ENCODE measurements at regions not wholly inside any gene's neighbourhood (a gene's known extent, or its start where the extent isn't known, plus 50 kb on each side); places are given as distances from the start of the nearest gene placed in this dataset.

DNA sequence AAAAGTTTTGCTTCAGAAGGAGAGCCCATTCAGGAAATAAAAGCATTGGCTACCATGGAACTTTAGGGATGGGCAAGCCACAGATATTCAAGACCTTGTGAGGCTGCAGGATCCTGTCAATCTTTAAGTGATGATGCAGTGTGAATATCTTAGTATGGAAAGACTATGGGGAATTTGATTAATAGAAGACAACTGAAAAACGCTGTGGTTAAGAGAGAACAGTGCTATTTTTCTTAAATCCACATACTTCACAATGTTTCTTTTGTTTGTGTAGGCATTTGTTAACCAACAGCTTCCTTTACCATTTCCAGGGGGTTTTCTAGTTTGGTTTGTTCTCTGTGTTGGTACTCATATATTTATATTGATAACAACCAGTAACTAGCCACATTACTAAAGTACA, 90.3 kb downstream of the TMEM212 start:
- TF ChIP-seq, protein P1, sequence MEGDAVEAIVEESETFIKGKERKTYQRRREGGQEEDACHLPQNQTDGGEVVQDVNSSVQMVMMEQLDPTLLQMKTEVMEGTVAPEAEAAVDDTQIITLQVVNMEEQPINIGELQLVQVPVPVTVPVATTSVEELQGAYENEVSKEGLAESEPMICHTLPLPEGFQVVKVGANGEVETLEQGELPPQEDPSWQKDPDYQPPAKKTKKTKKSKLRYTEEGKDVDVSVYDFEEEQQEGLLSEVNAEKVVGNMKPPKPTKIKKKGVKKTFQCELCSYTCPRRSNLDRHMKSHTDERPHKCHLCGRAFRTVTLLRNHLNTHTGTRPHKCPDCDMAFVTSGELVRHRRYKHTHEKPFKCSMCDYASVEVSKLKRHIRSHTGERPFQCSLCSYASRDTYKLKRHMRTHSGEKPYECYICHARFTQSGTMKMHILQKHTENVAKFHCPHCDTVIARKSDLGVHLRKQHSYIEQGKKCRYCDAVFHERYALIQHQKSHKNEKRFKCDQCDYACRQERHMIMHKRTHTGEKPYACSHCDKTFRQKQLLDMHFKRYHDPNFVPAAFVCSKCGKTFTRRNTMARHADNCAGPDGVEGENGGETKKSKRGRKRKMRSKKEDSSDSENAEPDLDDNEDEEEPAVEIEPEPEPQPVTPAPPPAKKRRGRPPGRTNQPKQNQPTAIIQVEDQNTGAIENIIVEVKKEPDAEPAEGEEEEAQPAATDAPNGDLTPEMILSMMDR (optimal IDR thresholded peaks at IDR 0.05 in 1 of 3, IDR thresholded peaks at IDR 0.05 in 1 of 3, conservative IDR thresholded peaks at IDR 0.05 in 1 of 3; ENCODE audit: extremely low read depth in 1 of 3, insufficient read depth in 2 of 3, low read length in 3 of 3), result no peak
- TF ChIP-seq EZH2 (IDR thresholded peaks at IDR 0.05; ENCODE audit: low read length), result no peak

Data from keratinocyte (primary cell).